Right lung (tissue), 2 donors: ENCODE measurements at regions not wholly inside any gene's neighbourhood (a gene's known extent, or its start where the extent isn't known, plus 50 kb on each side); places are given as distances from the start of the nearest gene placed in this dataset.
A peak's percentile ranks its signal among the peaks of the same experiment; 100 is the strongest.

Experiments used
- DNase-seq, 2 donors: peaks; one replicate each; pipeline ENCODE4 v3.0.0-alpha.2; 2013

DNA sequence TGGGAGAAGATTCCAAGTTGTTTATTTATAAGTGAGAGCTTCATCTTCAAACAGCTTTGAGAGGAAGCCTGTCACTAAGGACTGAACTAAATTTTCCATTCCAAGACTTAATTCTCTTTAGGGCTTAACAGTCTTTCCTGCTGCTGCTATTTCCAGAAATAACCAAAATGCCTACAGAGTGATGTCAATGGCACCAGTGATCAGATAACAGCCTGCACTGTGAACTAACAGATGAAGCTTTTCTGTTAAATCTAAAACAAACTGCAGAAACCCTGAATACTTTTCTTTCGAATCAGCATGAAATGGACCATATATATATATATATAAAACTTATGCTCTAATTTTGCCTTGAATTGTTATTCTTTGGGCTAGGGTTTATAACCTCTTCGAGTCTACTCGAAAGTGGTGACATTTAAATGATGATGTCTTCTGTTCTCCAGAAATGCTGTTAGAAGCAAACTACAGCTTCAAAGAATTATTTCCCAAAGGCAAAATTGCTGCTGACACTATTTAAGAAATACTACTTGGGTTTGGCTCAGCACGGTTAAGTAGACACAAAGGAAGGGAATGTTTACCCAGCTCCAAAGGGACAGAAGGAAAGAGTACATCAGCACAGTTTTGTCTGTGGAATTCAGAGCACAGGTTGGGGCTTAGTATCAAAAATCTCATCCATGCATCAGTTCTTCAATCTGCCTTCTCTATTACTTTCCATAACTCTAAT is 238.5 kb upstream of the LRRN1 start:
- peak; percentile 8 to 14 for DNase-seq

DNA sequence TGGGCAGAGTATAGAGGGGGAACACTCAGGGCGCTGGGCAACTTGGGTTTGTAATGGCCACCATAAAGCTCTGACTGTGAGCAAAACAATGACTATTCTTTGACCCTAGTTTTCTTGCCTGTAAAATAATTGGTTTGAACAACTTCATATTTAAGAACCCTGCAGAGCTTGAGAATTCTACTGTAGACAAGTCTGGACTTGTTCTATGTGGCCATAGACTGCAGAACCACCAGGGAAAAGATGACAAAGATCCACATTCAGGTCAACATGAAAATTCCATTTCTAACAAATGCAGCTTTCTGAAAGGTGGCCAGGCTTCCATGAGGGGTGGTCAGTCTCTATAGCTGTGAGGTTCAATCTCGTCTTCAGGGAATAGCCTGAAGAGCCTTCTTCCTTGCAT is 239.4 kb upstream of the LRRN1 start:
- DNase-seq: no peak

DNA sequence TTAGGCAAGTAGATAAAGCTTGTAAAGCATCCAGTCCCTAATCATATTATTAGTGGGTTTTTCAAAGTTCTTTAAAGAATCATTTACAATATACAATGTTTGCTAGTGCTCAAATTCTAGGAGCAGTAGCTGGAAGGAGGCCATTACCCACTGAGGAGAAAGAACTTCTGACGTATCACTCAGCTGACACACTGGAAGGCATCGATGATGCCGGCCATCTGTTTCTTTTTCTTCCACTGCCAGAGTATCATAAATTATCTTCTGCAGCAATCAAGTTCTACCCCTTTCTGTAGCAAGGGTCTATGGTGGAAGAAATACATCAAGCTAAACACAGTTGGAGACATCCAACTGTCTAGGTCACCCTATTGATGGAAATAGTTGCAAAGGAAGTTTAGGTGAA is 243.2 kb upstream of the LRRN1 start:
- DNase-seq: peak; percentile 80 to 83

DNA sequence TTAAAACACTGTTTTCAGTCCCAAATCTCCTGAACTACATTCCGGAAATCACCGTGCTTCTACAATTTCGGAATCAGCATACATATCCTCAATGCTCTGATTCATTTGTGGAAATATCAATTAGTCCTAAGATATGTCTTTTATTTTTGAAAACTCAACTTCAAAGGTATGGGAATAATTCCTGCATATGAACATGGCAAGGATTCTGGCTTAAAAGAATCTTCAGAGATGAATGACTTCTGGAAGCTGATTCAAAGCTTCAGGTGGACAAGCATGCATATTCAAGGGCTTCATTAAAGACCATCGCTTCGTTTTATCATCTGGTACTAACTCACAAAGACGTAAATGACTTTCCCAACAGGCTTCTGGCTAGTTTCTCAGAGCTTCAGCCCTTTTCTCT is 246.0 kb upstream of the LRRN1 start:
- no peak for DNase-seq

DNA sequence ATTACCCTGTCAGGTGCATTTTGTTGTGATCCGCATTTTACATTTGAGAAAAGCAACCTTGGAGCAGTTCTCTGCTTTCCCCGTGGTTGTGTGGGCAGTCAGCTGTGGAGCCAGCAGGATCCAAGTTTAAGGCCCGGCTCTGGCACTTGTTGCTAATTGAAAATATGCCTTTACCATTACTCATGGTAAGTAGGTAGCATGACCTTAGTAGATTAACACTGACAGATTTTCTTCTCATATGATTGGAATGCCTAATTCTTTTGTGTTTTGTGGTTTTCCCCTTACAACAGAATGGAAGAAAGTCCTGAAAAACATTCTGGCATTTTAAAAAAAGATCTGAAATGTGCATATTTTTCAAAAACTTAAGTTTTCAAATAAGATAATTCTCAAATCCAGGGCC is 246.5 kb upstream of the LRRN1 start:
- no peak for DNase-seq

DNA sequence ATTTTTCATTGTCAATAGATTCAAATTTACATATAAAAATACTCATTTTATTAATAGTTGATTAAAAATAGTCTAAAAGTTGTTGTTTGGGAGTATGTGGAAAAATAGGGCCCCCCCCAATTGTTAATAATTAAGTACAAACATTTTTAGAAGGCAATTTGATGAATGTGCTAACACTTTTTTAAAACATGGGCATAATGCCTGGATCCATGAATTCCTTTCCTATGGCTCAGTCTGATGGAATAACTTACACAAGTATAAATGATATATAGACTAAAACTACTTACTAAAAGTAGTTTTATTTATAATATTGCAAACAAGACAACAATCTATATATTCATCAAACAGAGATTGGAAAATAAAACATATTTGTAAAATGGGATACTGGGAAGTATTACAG is 247.2 kb upstream of the LRRN1 start:
- no peak for DNase-seq

DNA sequence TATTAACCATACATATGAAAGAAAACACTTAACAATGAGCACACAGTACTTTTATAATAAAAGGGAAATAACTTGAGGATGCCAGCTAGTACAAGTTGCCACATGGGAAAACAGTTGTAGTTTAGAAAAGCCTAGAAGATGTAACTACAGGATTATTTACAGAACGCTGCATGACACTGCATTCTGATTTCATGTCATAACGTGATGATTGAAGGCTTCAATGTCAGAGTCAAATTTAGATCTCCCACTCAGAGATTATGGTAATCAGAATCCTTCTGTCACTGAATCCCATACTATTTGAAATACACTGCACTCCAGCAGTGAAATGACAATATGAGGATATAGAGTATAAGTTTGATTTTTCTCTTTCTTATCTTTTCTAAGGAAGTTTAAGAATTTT is 253.9 kb upstream of the LRRN1 start:
- no peak for DNase-seq

DNA sequence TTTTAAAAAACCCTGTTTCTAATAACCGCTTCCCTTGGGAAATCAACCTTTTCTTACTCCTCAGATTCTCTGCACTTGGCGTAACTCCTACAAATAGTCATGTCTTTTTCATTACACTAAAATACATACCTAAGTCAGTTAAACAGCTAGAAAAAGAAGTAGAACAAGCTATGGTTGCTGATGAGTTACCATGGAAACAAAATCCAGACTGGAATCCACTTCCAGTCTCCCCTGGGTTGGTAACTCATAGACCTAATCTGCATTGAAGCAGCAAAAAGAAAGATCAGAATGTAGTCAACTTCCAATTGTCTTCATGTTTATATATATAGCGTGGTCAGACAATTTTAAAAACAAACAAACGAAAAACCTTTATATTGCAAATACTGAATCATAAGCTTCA is 260.8 kb upstream of the LRRN1 start:
- no peak for DNase-seq

DNA sequence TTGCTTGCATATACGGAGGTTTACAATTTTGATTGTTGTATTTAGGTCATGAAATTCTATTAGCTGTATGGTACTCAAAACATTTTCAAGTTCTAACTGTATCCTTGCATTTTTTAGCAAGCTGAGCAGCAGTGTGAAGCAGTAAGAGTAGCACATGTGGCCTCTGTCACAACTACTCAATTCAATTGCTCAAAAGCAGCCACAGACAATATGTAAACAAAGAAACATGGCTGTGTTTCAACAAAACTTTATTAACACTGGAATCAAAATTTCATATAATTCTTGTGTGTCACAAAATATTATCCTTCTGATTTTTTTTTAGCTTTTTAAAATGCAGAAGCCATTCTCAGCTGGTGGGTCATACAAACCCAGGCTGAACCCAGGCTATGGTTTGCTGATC is 266.7 kb upstream of the LRRN1 start:
- DNase-seq: no peak

DNA sequence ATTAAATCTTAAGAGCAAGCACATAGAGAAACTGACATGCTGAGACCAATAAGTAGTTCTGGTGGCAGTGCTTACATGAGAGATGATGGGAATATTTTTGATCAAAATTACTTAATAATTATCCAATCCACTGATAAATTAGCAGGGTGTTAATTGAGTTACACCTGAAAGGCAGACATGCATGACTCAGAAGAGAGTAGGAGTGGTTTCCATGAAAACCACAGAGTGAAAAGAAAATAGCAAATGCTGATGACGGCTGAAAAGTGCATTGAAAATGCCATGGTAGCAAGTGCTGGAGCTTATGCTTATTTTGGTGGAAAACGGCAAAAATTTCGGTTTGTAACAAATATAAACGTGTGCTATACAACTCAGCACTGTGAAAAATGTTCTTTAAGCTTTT is 267.8 kb upstream of the LRRN1 start:
- no peak for DNase-seq

DNA sequence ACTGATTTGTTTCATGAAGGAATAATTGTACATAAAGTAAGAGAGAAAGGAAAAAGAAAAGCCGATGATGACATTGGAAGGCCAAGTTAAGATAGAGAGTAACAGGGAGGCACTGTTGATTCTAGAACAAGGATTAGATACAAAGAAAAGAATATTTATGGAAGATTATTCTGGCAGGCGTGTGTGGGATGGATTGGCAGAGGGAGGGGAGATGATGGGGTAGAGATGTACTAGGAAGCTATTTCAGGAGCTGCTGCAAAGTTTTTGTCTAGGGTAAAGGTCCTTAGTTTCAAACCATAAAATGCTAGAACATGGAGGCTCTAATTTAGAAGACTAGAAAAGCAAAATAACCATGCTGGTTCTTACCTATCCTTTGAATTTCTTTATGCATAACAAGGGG is 280.0 kb upstream of the LRRN1 start:
- DNase-seq: no peak

DNA sequence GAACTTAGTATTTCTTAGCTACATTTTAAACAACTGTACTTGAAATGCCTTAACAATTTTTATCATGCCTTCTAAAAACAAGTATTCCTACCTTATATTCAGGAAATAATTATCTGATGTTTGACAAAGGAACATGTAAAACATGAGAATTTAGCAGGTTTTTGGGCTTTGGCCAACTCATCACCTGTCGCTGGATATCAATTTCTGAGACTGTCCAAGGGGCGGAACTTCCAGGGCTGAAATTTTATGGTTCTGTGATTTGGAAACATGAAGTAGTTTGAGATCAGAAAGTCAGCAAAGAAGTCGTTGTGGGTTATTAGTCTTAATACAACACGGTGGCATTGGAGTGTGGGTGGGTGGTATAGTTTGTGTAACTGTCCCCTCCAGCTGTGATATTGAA is 282.2 kb upstream of the LRRN1 start:
- no peak for DNase-seq

DNA sequence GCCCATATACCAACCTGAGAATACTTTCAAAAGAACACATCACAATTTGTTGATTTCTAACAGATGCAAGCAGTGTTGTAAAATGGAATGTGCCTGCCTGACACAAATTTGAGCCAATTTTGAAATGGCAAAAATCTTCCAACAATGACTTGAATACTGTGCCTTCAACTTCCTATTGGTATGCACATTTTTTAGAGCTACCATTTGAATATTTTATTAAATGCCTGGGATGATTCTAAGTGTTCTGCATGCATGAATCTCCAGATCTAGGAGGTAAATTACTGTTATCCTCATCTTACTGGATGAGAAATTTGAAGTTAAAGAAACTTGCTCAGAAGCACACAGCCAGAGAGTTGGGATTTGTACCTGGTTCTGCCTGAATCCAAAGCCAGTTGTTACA is 282.8 kb upstream of the LRRN1 start:
- no peak for DNase-seq

DNA sequence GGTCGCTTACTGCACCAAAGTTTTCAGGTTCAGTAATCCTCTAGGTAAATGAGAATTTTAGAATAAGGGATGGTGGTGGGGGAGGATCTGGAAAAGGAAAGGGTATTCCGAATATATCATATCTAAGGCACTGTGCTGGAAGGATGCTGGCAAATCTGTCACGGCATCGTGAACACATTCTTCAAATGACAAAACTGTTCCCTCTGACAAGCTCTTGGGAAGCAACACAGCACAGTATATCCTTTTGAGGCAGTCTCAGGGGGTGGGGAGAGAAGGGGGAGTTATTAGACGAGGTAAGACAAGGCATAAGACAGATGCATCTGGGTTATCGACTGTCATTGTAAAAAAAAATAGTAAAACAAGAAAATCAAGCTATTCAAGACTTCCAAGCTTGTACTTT is 289.6 kb upstream of the LRRN1 start:
- no peak for DNase-seq

DNA sequence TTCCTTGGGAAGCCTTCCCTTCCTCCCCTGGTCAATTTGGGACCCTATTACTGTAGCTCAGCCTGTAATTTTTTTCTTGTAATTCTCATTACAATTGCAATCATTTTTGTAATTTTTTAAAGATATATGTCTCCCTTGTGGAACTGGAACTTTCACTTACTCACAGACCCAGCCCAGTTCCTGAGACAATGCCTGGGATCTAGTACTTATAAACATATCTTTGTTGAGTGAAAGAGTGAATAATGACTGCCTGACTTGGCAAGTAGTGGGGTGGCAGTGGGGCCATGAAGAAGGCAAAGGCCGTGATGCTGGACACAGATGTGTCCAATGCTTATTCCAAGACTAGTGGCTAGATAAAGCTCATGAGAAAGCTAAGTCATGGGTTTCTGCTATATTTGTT is 294.5 kb upstream of the LRRN1 start:
- no peak for DNase-seq

DNA sequence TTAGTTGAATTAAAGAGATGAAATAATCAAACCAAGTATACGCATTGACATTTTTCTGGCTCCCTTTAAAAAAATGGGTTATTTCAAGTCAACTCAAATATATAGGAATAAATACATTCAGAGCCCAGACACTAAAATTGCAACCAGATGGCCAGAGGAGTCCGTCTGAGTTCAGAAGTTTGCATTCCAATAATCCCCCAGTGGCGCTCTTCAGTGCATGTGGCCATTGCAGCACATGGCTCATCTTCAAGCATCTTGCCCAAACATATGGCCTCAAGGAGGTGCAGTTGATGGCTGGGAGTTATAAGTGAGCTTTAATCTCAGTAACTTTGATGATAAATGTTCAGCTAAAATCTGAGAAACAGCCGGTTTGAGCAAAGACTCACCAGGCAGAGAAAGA is 295.8 kb upstream of the LRRN1 start:
- DNase-seq: peak; percentile 5 to 13

DNA sequence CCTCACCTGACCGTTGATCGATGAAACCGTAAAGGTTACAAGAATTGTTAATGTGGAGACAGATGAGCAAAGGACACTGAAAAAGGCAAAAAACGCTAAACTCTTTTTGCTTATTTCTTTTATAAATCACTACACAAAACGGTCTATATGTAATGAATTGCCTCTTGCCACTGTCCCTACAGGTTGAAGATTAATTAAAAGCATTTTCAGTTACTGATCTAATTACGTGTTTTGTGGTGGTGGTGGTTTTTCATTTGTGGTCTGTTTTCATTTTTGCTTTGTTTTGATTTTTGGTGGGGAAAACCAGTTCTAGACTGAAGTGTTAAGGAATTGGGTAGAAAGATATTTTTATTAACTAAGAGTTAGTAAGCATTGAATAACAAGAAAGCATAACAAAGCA is 299.2 kb upstream of the LRRN1 start:
- DNase-seq: no peak

DNA sequence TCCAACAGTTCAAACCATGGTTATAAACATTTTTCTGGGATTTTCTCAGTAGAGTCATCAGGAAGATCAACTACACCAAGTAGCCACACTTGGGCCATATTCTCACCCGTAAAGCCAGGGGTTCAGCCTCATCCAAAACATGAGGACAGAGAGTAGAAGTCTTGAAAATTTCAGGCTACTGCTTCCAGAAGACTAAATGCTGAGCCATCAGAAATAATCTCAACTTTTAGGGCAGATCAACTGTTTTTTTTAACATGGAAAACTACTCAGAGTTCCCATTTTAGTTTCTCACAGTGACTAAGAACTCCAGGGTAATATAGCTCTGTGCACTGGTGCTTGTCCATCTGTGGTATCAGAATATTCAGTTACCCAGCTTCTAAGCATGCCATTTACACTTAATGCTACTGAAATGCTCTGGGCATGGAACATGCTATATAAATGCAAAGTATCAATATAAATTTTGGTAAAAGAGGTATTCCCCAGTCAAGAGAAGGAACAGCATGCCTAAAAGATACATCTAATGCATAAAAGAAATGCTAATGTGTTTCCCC is 300.1 kb upstream of the LRRN1 start:
- DNase-seq: no peak

DNA sequence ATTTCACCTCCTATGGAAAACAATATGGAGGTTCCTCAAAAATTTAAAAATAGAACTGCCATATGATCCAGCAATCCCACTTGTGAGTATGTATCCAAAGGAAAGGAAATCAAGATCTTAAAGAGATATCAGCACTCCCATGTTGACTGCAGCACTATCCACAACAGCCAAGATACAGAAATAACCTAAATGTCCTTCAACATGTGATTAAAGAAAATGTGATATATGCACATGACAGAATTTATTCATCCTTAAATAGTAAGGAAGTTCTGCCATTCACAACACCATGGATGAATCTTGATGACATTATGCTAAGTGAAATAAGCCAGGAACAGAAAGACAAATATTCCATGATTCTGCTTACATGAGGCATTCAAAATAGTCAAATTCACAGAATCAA is 303.6 kb upstream of the LRRN1 start:
- no peak for DNase-seq

DNA sequence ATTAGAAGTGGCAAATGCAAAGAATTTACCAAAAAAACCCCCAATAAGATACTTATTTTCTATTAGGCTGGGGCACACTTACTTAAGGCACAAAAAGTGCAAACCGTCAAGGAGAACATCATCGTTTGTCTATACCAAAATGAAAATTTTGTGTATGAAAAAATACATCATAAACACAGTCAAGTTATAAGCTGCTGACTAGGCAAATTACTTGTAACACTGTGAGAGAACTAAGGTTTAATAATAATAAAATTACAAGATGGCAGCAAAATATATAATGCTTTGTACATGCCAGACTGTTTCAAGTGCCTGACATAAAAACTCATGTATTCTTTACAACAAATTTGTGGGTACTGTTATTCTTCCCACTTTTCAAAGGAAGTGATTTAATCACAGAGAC is 297.2 kb upstream of the CRBN start:
- no peak for DNase-seq

DNA sequence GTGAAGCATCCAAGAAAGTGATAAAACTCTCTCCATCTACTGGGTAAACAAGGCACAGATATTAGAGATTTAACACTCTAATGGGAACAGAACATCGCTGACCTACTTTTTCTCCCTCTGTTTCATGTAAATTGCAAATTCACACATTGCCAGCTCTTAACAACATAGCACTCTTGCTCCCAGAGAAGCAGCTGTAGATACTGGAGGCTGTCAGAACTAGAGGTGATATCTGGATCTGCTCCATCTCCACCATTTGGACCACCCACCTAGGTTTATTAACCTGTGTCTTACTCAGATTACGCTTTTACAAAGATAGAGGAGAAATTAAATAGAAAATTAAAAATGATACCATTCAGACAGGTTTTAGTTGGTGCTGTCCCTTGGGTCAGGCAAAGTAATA is 289.1 kb upstream of the CRBN start:
- DNase-seq: no peak

DNA sequence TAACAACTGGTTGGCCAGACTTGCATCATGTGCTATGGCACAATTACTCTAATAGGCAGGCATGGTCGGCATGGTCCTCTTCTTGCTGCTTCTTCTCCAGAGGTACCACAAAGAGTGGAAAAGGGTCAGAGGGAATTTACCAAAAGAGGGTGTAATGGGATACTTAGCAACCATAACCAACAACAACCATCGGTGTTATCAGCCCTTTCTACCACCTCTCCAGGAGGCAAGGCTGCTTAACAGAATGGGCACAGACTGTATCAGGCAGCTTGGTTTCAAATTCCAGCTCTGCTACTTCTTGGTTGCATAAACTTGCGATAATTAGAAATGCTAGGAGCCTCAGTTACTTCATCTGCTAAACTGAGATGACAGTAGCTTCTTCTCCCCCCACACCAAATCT is 284.6 kb upstream of the CRBN start:
- no peak for DNase-seq

DNA sequence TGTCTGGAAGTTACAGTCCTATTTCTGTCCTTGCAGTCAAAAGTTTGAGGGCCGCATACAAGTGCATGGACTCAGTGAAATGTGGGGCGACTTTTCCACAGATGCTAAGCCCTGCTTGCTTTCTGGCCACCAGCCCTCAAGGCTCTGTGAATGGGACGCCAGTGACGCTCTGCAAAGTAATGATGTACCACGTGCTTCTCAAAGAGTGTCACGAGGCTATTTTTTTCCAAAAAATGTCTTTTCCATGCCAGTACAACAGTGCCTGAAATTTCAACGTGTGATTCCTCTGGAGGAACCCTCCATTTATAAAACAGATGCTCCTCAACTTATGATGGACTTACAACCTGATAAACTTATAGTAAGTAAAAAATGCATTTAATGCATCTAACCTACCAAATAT is 281.8 kb upstream of the CRBN start:
- DNase-seq: no peak

DNA sequence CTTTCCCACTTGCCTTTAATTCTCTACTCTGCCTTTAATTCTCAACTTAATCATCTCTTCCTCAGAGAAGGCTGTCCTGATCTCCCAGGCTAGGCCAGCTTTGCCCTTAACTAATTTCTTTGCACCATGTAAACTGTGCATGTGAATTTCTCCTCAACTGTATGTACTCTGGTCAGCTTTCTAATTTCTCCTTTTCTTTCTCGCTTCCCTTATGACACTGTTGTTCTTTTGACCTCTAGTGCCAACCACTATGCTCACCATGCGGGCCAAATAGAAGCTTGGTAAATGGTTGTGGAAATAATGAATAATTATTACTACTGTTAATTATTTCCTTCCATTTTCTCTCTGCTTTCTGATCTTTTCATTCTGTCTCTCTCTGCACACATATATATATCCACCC is 269.0 kb upstream of the CRBN start:
- DNase-seq: no peak
